Spleen (tissue), 11 donors: ENCODE measurements at regions not wholly inside any gene's neighbourhood (a gene's known extent, or its start where the extent isn't known, plus 50 kb on each side); places are given as distances from the start of the nearest gene placed in this dataset.

ENCODE experiments used
- DNase-seq: peaks from one replicate; pipeline ENCODE4 v3.0.0-alpha.2; 2020
- H3K27ac ChIP-seq, 8 donors: fragments of 200-600 bp; sonication (generic) in 7 of 8; 1 replicate in 4 of 8; 2 replicates in 4 of 8; pipeline versions ENCODE4 v1.5.0 to v1.8.0; 2016 to 2021; ENCODE audit warnings: inconsistent platforms in 4 of 8, mild to moderate bottlenecking in 4 of 8, moderate library complexity in 1 of 8
- H3K27me3 ChIP-seq, 7 donors: fragments of 200-600 bp; sonication (generic) in 6 of 7; replicated peaks in 1 of 7; 1 replicate in 4 of 7; 2 replicates in 3 of 7; pipeline versions ENCODE4 v1.5.0 to v1.8.0; 2016 to 2021; ENCODE audit warnings: inconsistent platforms in 3 of 7, mild to moderate bottlenecking in 1 of 7
- H3K36me3 ChIP-seq, 6 donors: fragments of 200-600 bp; sonication (generic) in 5 of 6; 1 replicate in 4 of 6; 2 replicates in 2 of 6; pipeline versions ENCODE4 v1.5.0 to v1.8.0; 2016 to 2021; ENCODE audit warnings: inconsistent platforms in 2 of 6
- H3K4me1 ChIP-seq, 6 donors: fragments of 200-600 bp; sonication (generic) in 5 of 6; 1 replicate in 3 of 6; 2 replicates in 3 of 6; pipeline versions ENCODE4 v1.5.0 to v1.8.0; 2016 to 2021; ENCODE audit warnings: inconsistent platforms in 3 of 6
- H3K4me3 ChIP-seq, 8 donors: fragments of 200-600 bp; sonication (generic) in 7 of 8; 1 replicate in 4 of 8; 2 replicates in 4 of 8; pipeline versions ENCODE4 v1.5.0 to v1.8.0; 2016 to 2021; ENCODE audit warnings: inconsistent platforms in 4 of 8, mild to moderate bottlenecking in 4 of 8, moderate library complexity in 2 of 8
- H3K9me3 ChIP-seq, 8 donors: fragments of 200-600 bp; sonication (generic) in 7 of 8; 1 replicate in 4 of 8; 2 replicates in 4 of 8; pipeline versions ENCODE4 v1.5.0 to v1.8.0; 2016 to 2021; ENCODE audit warnings: inconsistent platforms in 4 of 8
- CTCF ChIP-seq, 11 experiments: fragments of 200-600 bp in 7 of 11; fragments of 450-650 bp in 4 of 11; sonication (generic) in 4 of 11; IDR thresholded peaks in 8 of 11; conservative IDR thresholded peaks in 3 of 11; 1 replicate in 7 of 11; 2 replicates in 4 of 11; pipeline versions ENCODE4 v1.4.0 to v1.8.0; 2016 to 2021; ENCODE audit warnings: antibody characterized with exemption in 11 of 11, inconsistent platforms in 4 of 11, mild to moderate bottlenecking in 1 of 11
- POLR2A ChIP-seq, 3 donors: fragments of 450-650 bp; IDR thresholded peaks; one replicate each; pipeline ENCODE4 v1.5.1; 2017; ENCODE audit warnings: antibody characterized with exemption in 3 of 3, mild to moderate bottlenecking in 1 of 3
- POLR2AphosphoS5 ChIP-seq, 3 donors: sonication (generic); formaldehyde crosslinking; IDR thresholded peaks; one replicate each; pipeline ENCODE4 v1.5.1; 2017; ENCODE audit warnings: antibody characterized with exemption in 3 of 3
- WGBS, 5 donors: extraction: QIAGEN DNeasy Blood & Tissue Kit in 3 of 5; methylation state at CpG; one replicate each; pipeline versions ENCODE4 v1.1.5 to v1.1.7; 2013 to 2018; 5-methylcytosine and 5-hydroxymethylcytosine counted together
- intact Hi-C: fragments of 100-400 bp; cut with DNase I; formaldehyde crosslinking; loops from one replicate; pipeline ENCODE4 v1.15.0; 2023; ENCODE audit warnings: low total_unique reads
- donor health status: healthy with polysubstance abuse.
- donor health status: DM: no; HTN: no; CAD: no; lungs with moderate emphysema.
- donor health status: DM: no; HTN: no; CAD: no.
- donor health status: Bipolar disorder and iron deficiency.
- donor health status: healthy.
- donor health status: DM: no; HTN: no; CAD: no.
- donor health status: DM: yes; HTN: yes; CAD: no.

GRCh38 chr10:29146311-29147100 is 142.4 kb upstream of the LYZL1 start:
- no peaks in the 10 kb centered on the region for H3K9me3 ChIP-seq
- no peak for DNase-seq
- no peaks in the 10 kb centered on the region for H3K4me1 ChIP-seq
- no peak overlapping the region for H3K27ac ChIP-seq
- intact Hi-C loops = no loop called here
- H3K27me3 ChIP-seq = peaks cover 0 to 20% (median 0%) of the 10 kb centered on the region in 7 donors
- 67 to 84% (median 76%) methylated on average over 3 of the region's 3 CpGs for WGBS, 5 donors
- H3K36me3 ChIP-seq = no peaks in the 10 kb centered on the region
- TF ChIP-seq CTCF (IDR thresholded peaks at IDR 0.05 in 8 of 11, conservative IDR thresholded peaks at IDR 0.05 in 3 of 11) (no peak), POLR2AphosphoS5 (IDR thresholded peaks at IDR 0.05) (no peak), POLR2A (IDR thresholded peaks at IDR 0.05) (no peak)
- no peak overlapping the region for H3K4me3 ChIP-seq

- TF ChIP-seq POLR2AphosphoS5 (IDR thresholded peaks at IDR 0.05) (no peak), POLR2A (IDR thresholded peaks at IDR 0.05) (no peak), CTCF (IDR thresholded peaks at IDR 0.05 in 8 of 11, conservative IDR thresholded peaks at IDR 0.05 in 3 of 11) (no peak)
- no peak overlapping the region for H3K4me3 ChIP-seq
- DNase-seq = no peak
- no peaks in the 10 kb centered on the region for H3K36me3 ChIP-seq
- intact Hi-C loops = no loop called here
- no peak overlapping the region for H3K27ac ChIP-seq
- no peaks in the 10 kb centered on the region for H3K27me3 ChIP-seq
- H3K9me3 ChIP-seq = no peaks in the 10 kb centered on the region
- no peaks in the 10 kb centered on the region for H3K4me1 ChIP-seq
- 71 to 83% (median 73%) methylated on average over 5 of the region's 5 CpGs for WGBS, 5 donors
Observed at GRCh38 chr10:29150010-29150409, 138.9 kb upstream of the LYZL1 start.

- TF ChIP-seq CTCF (IDR thresholded peaks at IDR 0.05 in 8 of 11, conservative IDR thresholded peaks at IDR 0.05 in 3 of 11) (no peak), POLR2A (IDR thresholded peaks at IDR 0.05) (no peak), POLR2AphosphoS5 (IDR thresholded peaks at IDR 0.05) (no peak)
- whole genome bisulfite sequencing, 5 donors = 60 to 89% (median 76%) methylated on average over 1 of the region's 1 CpG
- Histone ChIP-seq H3K27ac (no peak overlapping the region), H3K9me3 (no peaks in the 10 kb centered on the region), H3K4me3 (no peak overlapping the region), H3K27me3 (no peaks in the 10 kb centered on the region), H3K4me1 (no peaks in the 10 kb centered on the region), H3K36me3 (no peaks in the 10 kb centered on the region)
- DNase-seq = no peak
- intact Hi-C loops = no loop called here
Observed at GRCh38 chr10:29151005-29151404, 137.9 kb upstream of the LYZL1 start.

- Histone ChIP-seq H3K4me1 (no peaks in the 10 kb centered on the region), H3K36me3 (no peaks in the 10 kb centered on the region), H3K9me3 (no peaks in the 10 kb centered on the region), H3K4me3 (no peak overlapping the region), H3K27ac (no peak overlapping the region), H3K27me3 (no peaks in the 10 kb centered on the region)
- DNase-seq = no peak
- intact Hi-C loops = no loop called here
- TF ChIP-seq POLR2AphosphoS5 (IDR thresholded peaks at IDR 0.05) (no peak), CTCF (IDR thresholded peaks at IDR 0.05 in 8 of 11, conservative IDR thresholded peaks at IDR 0.05 in 3 of 11) (no peak), POLR2A (IDR thresholded peaks at IDR 0.05) (no peak)
- WGBS, 5 donors = 69 to 83% (median 79%) methylated on average over 2 of the region's 2 CpGs
Observed at GRCh38 chr10:29157321-29157720, 131.5 kb upstream of the LYZL1 start.
